Duodenal mucosa (tissue), 2 donors: ENCODE measurements at regions not wholly inside any gene's neighbourhood (a gene's known extent, or its start where the extent isn't known, plus 50 kb on each side); places are given as distances from the start of the nearest gene placed in this dataset.

Experiments used
- H3K27ac ChIP-seq: one replicate; pipeline ENCODE4 v1.7.0; 2013; ENCODE audit warnings: low read depth, low read length
- H3K27me3 ChIP-seq, 2 donors: one replicate each; pipeline ENCODE4 v1.7.0; 2013; ENCODE audit warnings: low read length in 2 of 2, control low read depth in 1 of 2; ENCODE audit not compliant: insufficient read depth in 2 of 2, control insufficient read depth in 1 of 2
- H3K36me3 ChIP-seq, 2 donors: one replicate each; pipeline ENCODE4 v1.7.0; 2013; ENCODE audit warnings: low read length in 2 of 2, control low read depth in 1 of 2; ENCODE audit not compliant: insufficient read depth in 2 of 2, control insufficient read depth in 1 of 2
- H3K4me1 ChIP-seq, 2 donors: one replicate each; pipeline ENCODE4 v1.7.0; 2013; ENCODE audit warnings: low read length in 2 of 2, control low read depth in 1 of 2; ENCODE audit not compliant: insufficient read depth in 2 of 2, control insufficient read depth in 1 of 2
- H3K4me3 ChIP-seq, 2 donors: one replicate each; pipeline ENCODE4 v1.7.0; 2013; ENCODE audit warnings: low read length in 2 of 2, low read depth in 1 of 2
- H3K9ac ChIP-seq, 2 donors: one replicate each; pipeline ENCODE4 v1.7.0; 2013; ENCODE audit warnings: low read length in 2 of 2, low read depth in 1 of 2
- H3K9me3 ChIP-seq, 2 donors: one replicate each; pipeline ENCODE4 v1.7.0; 2013; ENCODE audit warnings: low read length in 2 of 2, control low read depth in 1 of 2; ENCODE audit not compliant: control insufficient read depth in 1 of 2

- Histone ChIP-seq H3K27ac (no peak overlapping the region), H3K36me3 (no peaks in the 10 kb centered on the region), H3K27me3 (no peaks in the 10 kb centered on the region), H3K4me1 (no peaks in the 10 kb centered on the region), H3K9me3 (no peaks in the 10 kb centered on the region), H3K9ac (no peak overlapping the region), H3K4me3 (no peak overlapping the region)
These were observed 763.3 kb upstream of the BRINP3 start for GRCh38 chr1:191240925-191241324.

GRCh38 chr1:191255354-191256054 is 777.8 kb upstream of the BRINP3 start:
- Histone ChIP-seq H3K4me3 (no peak overlapping the region), H3K36me3 (no peaks in the 10 kb centered on the region), H3K27me3 (no peaks in the 10 kb centered on the region), H3K4me1 (no peaks in the 10 kb centered on the region), H3K9me3 (no peaks in the 10 kb centered on the region), H3K27ac (no peak overlapping the region), H3K9ac (no peak overlapping the region)

- H3K27ac ChIP-seq: no peak overlapping the region
- no peak overlapping the region for H3K4me3 ChIP-seq
- H3K27me3 ChIP-seq: no peaks in the 10 kb centered on the region
- no peaks in the 10 kb centered on the region for H3K36me3 ChIP-seq
- H3K9ac ChIP-seq: no peak overlapping the region
- H3K9me3 ChIP-seq: no peaks in the 10 kb centered on the region
- no peaks in the 10 kb centered on the region for H3K4me1 ChIP-seq
These were observed 779.3 kb upstream of the BRINP3 start for GRCh38 chr1:191256917-191257316.

- Histone ChIP-seq H3K27me3 (no peaks in the 10 kb centered on the region), H3K4me1 (no peaks in the 10 kb centered on the region), H3K36me3 (no peaks in the 10 kb centered on the region), H3K9me3 (no peaks in the 10 kb centered on the region), H3K9ac (no peak overlapping the region), H3K27ac (no peak overlapping the region), H3K4me3 (no peak overlapping the region)
These were observed 782.4 kb upstream of the BRINP3 start for GRCh38 chr1:191260056-191260455.

DNA sequence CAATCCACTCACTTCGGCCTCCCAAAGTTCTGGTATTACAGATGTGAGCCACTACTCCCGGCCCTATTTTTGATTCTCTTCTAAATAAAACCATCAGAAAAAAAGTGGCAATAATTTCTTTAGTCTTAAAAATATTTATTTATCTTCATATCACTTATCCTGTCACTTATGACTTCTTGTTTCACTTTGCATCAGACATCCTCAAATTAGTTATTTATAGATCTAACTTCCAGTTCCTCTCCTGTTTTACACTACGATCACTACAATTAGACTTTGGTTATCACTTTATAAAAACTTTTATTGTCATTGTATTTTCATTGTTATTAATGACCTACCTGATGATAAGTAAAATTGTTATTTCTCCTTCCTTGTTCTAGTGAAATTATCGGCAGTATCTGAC is 783.4 kb upstream of the BRINP3 start:
- H3K27me3 ChIP-seq: no peaks in the 10 kb centered on the region
- H3K27ac ChIP-seq: no peak overlapping the region
- no peaks in the 10 kb centered on the region for H3K36me3 ChIP-seq
- H3K4me3 ChIP-seq: no peak overlapping the region
- H3K9ac ChIP-seq: no peak overlapping the region
- no peaks in the 10 kb centered on the region for H3K4me1 ChIP-seq
- no peaks in the 10 kb centered on the region for H3K9me3 ChIP-seq

GRCh38 chr1:191279266-191279800 is 801.7 kb upstream of the BRINP3 start:
- Histone ChIP-seq H3K36me3 (no peaks in the 10 kb centered on the region), H3K9me3 (peaks cover 9 to 12% of the 10 kb centered on the region in 2 donors), H3K27ac (no peak overlapping the region), H3K9ac (no peak overlapping the region), H3K27me3 (no peaks in the 10 kb centered on the region), H3K4me3 (no peak overlapping the region), H3K4me1 (no peaks in the 10 kb centered on the region)

- Histone ChIP-seq H3K4me3 (no peak overlapping the region), H3K9me3 (peaks cover 9 to 12% of the 10 kb centered on the region in 2 donors), H3K27me3 (no peaks in the 10 kb centered on the region), H3K9ac (no peak overlapping the region), H3K36me3 (no peaks in the 10 kb centered on the region), H3K27ac (no peak overlapping the region), H3K4me1 (no peaks in the 10 kb centered on the region)
These were observed 806.5 kb upstream of the BRINP3 start for GRCh38 chr1:191284175-191284574.

DNA sequence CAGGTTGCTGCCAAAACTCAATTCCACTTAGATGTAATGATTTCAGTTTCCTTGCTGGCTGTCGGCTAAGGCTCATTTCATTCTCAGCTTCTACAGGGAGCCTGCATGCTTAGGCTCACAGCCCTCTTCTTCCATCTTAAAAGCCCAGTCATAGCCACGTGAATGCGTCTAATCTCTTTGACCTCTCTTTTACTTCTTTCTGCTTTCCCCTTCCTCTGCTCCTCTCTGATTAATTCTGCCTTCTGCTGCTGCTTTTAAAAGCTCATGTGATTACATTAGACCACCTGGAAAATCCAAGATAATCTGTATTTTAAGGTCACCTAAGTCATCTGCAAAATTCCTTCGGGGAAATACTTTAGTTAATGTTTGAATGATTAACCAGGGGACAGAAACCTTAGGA is 812.8 kb upstream of the BRINP3 start:
- Histone ChIP-seq H3K9me3 (no peaks in the 10 kb centered on the region), H3K4me1 (no peaks in the 10 kb centered on the region), H3K9ac (no peak overlapping the region), H3K4me3 (no peak overlapping the region), H3K27me3 (no peaks in the 10 kb centered on the region), H3K27ac (no peak overlapping the region), H3K36me3 (no peaks in the 10 kb centered on the region)

GRCh38 chr1:191305370-191305769 is 827.7 kb upstream of the BRINP3 start:
- no peaks in the 10 kb centered on the region for H3K27me3 ChIP-seq
- no peaks in the 10 kb centered on the region for H3K4me1 ChIP-seq
- no peak overlapping the region for H3K27ac ChIP-seq
- no peak overlapping the region for H3K9ac ChIP-seq
- H3K4me3 ChIP-seq: no peak overlapping the region
- no peaks in the 10 kb centered on the region for H3K36me3 ChIP-seq
- peaks cover 0 to 8% of the 10 kb centered on the region in 2 donors for H3K9me3 ChIP-seq

DNA sequence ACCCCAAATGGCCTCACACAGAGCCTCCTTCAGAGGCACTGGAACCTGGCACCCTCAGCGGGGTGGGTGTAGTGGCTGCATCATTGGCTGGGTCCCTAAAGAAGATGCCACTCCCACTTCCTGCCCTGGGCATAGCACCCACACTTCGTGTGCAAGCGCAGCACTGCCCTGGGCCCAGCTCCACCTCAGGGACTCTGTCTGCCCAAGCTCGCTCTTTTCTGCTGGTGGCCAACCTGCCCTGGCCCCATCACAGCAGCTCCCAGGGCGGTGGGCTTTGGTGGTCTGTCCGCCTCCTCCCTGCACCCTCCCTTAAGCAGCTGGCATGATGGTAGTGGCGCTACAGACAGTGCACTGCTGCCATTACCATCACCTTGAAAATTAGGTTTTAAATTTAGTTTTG is 829.3 kb upstream of the BRINP3 start:
- H3K36me3 ChIP-seq: no peaks in the 10 kb centered on the region
- no peak overlapping the region for H3K27ac ChIP-seq
- no peak overlapping the region for H3K4me3 ChIP-seq
- H3K9me3 ChIP-seq: peaks cover 0 to 3% of the 10 kb centered on the region in 2 donors
- H3K4me1 ChIP-seq: no peaks in the 10 kb centered on the region
- no peaks in the 10 kb centered on the region for H3K27me3 ChIP-seq
- no peak overlapping the region for H3K9ac ChIP-seq
